WTC11 (cell line): ENCODE measurements at regions not wholly inside any gene's neighbourhood (a gene's known extent, or its start where the extent isn't known, plus 50 kb on each side); places are given as distances from the start of the nearest gene placed in this dataset.
A peak's percentile ranks its signal among the peaks of the same experiment; 100 is the strongest.

ENCODE experiments used
- ATAC-seq: fragments of 200-7000 bp; cut with Tn5 transposase; 2 replicates; pipeline ENCODE4 v1.10.0; 2021; ENCODE audit warnings: mild to moderate bottlenecking, moderate library complexity
- CTCF ChIA-PET: fragments of 300-600 bp; sonication (Branson Sonifier 250); formaldehyde crosslinking; loops from one replicate; lab custom pipeline; 2021; ENCODE audit warnings: antibody characterized with exemption; lab: Charles Lee
- POLR2A ChIA-PET: fragments of 350-600 bp; sonication (Branson Sonifier 250); formaldehyde crosslinking; loops from one replicate; lab custom pipeline; 2021; ENCODE audit warnings: antibody characterized with exemption; lab: Charles Lee
- DNase-seq: peaks from one replicate; pipeline ENCODE4 v3.0.0; 2021; ENCODE audit warnings: low spot score
- H3K27ac Mint-ChIP-seq: 2 replicates; pipeline ENCODE4 v1.8.0; 2021; ENCODE audit warnings: mixed read lengths
- H3K27me3 Mint-ChIP-seq: 2 replicates; pipeline ENCODE4 v1.8.0; 2021; ENCODE audit warnings: low read depth, mild to moderate bottlenecking, moderate library complexity, mixed read lengths
- H3K36me3 Mint-ChIP-seq: 2 replicates; pipeline ENCODE4 v1.8.0; 2021; ENCODE audit warnings: mixed read lengths
- H3K4me1 Mint-ChIP-seq: 2 replicates; pipeline ENCODE4 v1.8.0; 2022; ENCODE audit warnings: mixed read lengths
- H3K4me3 Mint-ChIP-seq: 2 replicates; pipeline ENCODE4 v1.8.0; 2021; ENCODE audit warnings: mild to moderate bottlenecking, moderate library complexity, mixed read lengths
- H3K9me3 Mint-ChIP-seq: 2 replicates; pipeline ENCODE4 v1.8.0; 2021; ENCODE audit warnings: mixed read lengths
- ATF1 ChIP-seq: sonication (generic); formaldehyde crosslinking; IDR thresholded peaks from 2 replicates; pipeline ENCODE4 v1.8.1; 2023; ENCODE audit warnings: mild to moderate bottlenecking, moderate library complexity, missing genetic modification reagents
- CREM ChIP-seq: sonication (generic); formaldehyde crosslinking; IDR thresholded peaks from 2 replicates; pipeline ENCODE4 v1.8.1; 2022; ENCODE audit warnings: mild to moderate bottlenecking, missing genetic modification reagents, moderate library complexity
- EMX1 ChIP-seq: fragments of 250-450 bp; sonication (Bioruptor Pico); IDR thresholded peaks from 2 replicates; pipeline ENCODE4 v1.8.0; 2021; ENCODE audit warnings: mild to moderate bottlenecking
- GTF2I ChIP-seq: fragments of 250-450 bp; sonication (Bioruptor Pico); conservative IDR thresholded peaks from 2 replicates; pipeline ENCODE4 v1.4.0; 2021; ENCODE audit warnings: mild to moderate bottlenecking
- JAZF1 ChIP-seq: fragments of 250-450 bp; sonication (Bioruptor Pico); IDR thresholded peaks from 2 replicates; pipeline ENCODE4 v1.9.0; 2021; ENCODE audit warnings: moderate library complexity, mild to moderate bottlenecking, inconsistent platforms
- MYBL2 ChIP-seq: sonication (generic); formaldehyde crosslinking; IDR thresholded peaks from 2 replicates; pipeline ENCODE4 v1.8.1; 2023; ENCODE audit warnings: mild to moderate bottlenecking, moderate library complexity, missing genetic modification reagents
- NFE2L1 ChIP-seq: sonication (generic); formaldehyde crosslinking; IDR thresholded peaks from 2 replicates; pipeline ENCODE4 v1.8.1; 2023; ENCODE audit warnings: missing genetic modification reagents
- NFYB ChIP-seq: sonication (generic); formaldehyde crosslinking; conservative IDR thresholded peaks from 2 replicates; pipeline ENCODE4 v1.8.0; 2022; ENCODE audit warnings: low read depth, missing genetic modification reagents
- OVOL2 ChIP-seq: fragments of 250-450 bp; sonication (Bioruptor Pico); IDR thresholded peaks from 2 replicates; pipeline ENCODE4 v1.9.0; 2021; ENCODE audit warnings: mild to moderate bottlenecking, borderline replicate concordance
- SMAD3 ChIP-seq: sonication (generic); formaldehyde crosslinking; IDR thresholded peaks from 2 replicates; pipeline ENCODE4 v1.8.0; 2022; ENCODE audit warnings: missing genetic modification reagents, mild to moderate bottlenecking, borderline replicate concordance
- TP53 ChIP-seq: sonication (generic); formaldehyde crosslinking; IDR thresholded peaks from 2 replicates; pipeline ENCODE4 v1.8.1; 2023; ENCODE audit warnings: mild to moderate bottlenecking, missing genetic modification reagents
- ZBTB21 ChIP-seq: sonication (generic); formaldehyde crosslinking; IDR thresholded peaks from 2 replicates; pipeline ENCODE4 v1.8.1; 2023; ENCODE audit warnings: mild to moderate bottlenecking, missing genetic modification reagents, borderline replicate concordance
- ZNF138 ChIP-seq: sonication (generic); formaldehyde crosslinking; conservative IDR thresholded peaks from 2 replicates; pipeline ENCODE4 v1.8.1; 2022; ENCODE audit warnings: mild to moderate bottlenecking, moderate library complexity, missing genetic modification reagents
- ZNF317 ChIP-seq: sonication (generic); formaldehyde crosslinking; IDR thresholded peaks from 2 replicates; pipeline ENCODE4 v1.8.1; 2023; ENCODE audit warnings: low read depth, mild to moderate bottlenecking, moderate library complexity, missing genetic modification reagents, borderline replicate concordance
- ZNF416 ChIP-seq: fragments of 250-450 bp; sonication (Bioruptor Pico); IDR thresholded peaks from 2 replicates; pipeline ENCODE4 v1.9.0; 2021; ENCODE audit warnings: mild to moderate bottlenecking, inconsistent platforms
- TF ChIP-seq, protein P1 (sequence below): sonication (generic); formaldehyde crosslinking; IDR thresholded peaks from 2 replicates; pipeline ENCODE4 v1.8.1; 2023; ENCODE audit warnings: mild to moderate bottlenecking, missing genetic modification reagents, moderate library complexity
- TF ChIP-seq, protein P2 (sequence below): sonication (generic); formaldehyde crosslinking; IDR thresholded peaks from 2 replicates; pipeline ENCODE4 v1.8.1; 2023; ENCODE audit warnings: mild to moderate bottlenecking, missing genetic modification reagents, moderate library complexity
- TF ChIP-seq, protein P3 (sequence below): sonication (generic); formaldehyde crosslinking; IDR thresholded peaks from 2 replicates; pipeline ENCODE4 v1.8.0; 2022; ENCODE audit warnings: mild to moderate bottlenecking, missing genetic modification reagents
- TF ChIP-seq, protein P4 (sequence below): sonication (generic); formaldehyde crosslinking; IDR thresholded peaks from 2 replicates; pipeline ENCODE4 v1.8.1; 2023; ENCODE audit warnings: mild to moderate bottlenecking, moderate library complexity, missing genetic modification reagents
- TF ChIP-seq, protein P5 (sequence below): sonication (generic); formaldehyde crosslinking; IDR thresholded peaks from 2 replicates; pipeline ENCODE4 v1.8.1; 2022; ENCODE audit warnings: missing genetic modification reagents, borderline replicate concordance
- TF ChIP-seq, protein P6 (sequence below): fragments of 250-450 bp; sonication (Bioruptor Pico); IDR thresholded peaks from 2 replicates; pipeline ENCODE4 v1.9.0; 2021; ENCODE audit warnings: moderate library complexity, mild to moderate bottlenecking, inconsistent platforms, borderline replicate concordance
- TF ChIP-seq, protein P7 (sequence below): fragments of 250-450 bp; sonication (Bioruptor Pico); IDR thresholded peaks from 2 replicates; pipeline ENCODE4 v1.9.0; 2021; ENCODE audit warnings: mild to moderate bottlenecking

DNA sequence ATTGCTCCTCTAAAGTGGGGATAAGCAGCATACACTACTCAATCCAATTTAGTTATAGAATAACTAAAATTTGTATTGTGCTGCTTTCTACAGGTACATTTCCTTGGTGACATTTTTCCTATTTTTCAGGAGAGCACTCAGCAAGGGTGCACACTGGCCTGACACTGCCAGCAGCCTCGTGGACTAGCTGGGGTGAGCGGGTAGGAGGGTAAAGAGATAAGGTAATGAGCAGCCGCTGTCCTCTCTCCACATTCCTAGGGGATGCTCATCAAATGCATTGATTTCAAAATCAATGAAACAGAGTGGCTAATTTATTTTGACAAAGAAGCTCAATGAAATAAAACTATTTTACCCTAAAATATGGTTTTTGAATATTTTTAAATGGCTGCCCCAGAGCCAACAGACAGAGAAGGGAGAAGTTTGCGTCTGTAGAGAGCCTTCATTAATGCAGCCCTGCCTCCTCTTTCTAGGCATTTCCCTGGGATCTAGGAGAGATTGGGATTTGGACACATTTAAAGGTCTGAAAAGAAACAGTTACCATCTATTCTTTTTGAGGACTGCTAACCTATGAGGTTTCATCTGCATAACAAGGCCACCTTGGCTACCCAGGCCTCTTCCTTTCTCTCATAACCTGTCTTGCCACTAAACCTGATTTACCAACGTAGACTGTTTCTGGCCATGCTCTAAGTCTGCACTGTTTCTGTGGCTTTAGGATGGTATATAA is 561.0 kb downstream of the IPMK start:
- TF ChIP-seq, protein P1, sequence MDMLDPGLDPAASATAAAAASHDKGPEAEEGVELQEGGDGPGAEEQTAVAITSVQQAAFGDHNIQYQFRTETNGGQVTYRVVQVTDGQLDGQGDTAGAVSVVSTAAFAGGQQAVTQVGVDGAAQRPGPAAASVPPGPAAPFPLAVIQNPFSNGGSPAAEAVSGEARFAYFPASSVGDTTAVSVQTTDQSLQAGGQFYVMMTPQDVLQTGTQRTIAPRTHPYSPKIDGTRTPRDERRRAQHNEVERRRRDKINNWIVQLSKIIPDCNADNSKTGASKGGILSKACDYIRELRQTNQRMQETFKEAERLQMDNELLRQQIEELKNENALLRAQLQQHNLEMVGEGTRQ (CRISPR knock-in tag) = no peak
- no peak for TF ChIP-seq ZNF416 (CRISPR knock-in tag)
- no peak for TF ChIP-seq TP53
- TF ChIP-seq, protein P2, sequence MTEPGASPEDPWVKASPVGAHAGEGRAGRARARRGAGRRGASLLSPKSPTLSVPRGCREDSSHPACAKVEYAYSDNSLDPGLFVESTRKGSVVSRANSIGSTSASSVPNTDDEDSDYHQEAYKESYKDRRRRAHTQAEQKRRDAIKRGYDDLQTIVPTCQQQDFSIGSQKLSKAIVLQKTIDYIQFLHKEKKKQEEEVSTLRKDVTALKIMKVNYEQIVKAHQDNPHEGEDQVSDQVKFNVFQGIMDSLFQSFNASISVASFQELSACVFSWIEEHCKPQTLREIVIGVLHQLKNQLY (CRISPR knock-in tag) = no peak
- no peak for TF ChIP-seq SMAD3 (CRISPR knock-in tag)
- TF ChIP-seq NFE2L1 = no peak
- no peak for TF ChIP-seq ZNF138
- TF ChIP-seq CREM (CRISPR knock-in tag) = no peak
- no peak for TF ChIP-seq OVOL2 (CRISPR knock-in tag)
- TF ChIP-seq, protein P3, sequence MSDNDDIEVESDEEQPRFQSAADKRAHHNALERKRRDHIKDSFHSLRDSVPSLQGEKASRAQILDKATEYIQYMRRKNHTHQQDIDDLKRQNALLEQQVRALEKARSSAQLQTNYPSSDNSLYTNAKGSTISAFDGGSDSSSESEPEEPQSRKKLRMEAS = no peak
- no peak for TF ChIP-seq ATF1
- no peak for TF ChIP-seq MYBL2 (CRISPR knock-in tag)
- TF ChIP-seq NFYB (CRISPR knock-in tag) = no peak
- TF ChIP-seq, protein P4, sequence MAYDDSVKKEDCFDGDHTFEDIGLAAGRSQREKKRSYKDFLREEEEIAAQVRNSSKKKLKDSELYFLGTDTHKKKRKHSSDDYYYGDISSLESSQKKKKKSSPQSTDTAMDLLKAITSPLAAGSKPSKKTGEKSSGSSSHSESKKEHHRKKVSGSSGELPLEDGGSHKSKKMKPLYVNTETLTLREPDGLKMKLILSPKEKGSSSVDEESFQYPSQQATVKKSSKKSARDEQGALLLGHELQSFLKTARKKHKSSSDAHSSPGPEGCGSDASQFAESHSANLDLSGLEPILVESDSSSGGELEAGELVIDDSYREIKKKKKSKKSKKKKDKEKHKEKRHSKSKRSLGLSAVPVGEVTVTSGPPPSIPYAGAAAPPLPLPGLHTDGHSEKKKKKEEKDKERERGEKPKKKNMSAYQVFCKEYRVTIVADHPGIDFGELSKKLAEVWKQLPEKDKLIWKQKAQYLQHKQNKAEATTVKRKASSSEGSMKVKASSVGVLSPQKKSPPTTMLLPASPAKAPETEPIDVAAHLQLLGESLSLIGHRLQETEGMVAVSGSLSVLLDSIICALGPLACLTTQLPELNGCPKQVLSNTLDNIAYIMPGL = no peak
- no peak for TF ChIP-seq EMX1
- no peak for TF ChIP-seq ZBTB21
- no peak for TF ChIP-seq GTF2I
- TF ChIP-seq, protein P5, sequence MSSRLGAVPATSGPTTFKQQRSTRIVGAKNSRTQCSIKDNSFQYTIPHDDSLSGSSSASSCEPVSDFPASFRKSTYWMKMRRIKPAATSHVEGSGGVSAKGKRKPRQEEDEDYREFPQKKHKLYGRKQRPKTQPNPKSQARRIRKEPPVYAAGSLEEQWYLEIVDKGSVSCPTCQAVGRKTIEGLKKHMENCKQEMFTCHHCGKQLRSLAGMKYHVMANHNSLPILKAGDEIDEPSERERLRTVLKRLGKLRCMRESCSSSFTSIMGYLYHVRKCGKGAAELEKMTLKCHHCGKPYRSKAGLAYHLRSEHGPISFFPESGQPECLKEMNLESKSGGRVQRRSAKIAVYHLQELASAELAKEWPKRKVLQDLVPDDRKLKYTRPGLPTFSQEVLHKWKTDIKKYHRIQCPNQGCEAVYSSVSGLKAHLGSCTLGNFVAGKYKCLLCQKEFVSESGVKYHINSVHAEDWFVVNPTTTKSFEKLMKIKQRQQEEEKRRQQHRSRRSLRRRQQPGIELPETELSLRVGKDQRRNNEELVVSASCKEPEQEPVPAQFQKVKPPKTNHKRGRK (CRISPR knock-in tag) = no peak
- TF ChIP-seq, all 79 proteins: peak for 0
- Mint-ChIP-seq H3K4me3 (no peak overlapping the region), H3K9me3 (no peaks in the 10 kb centered on the region), H3K4me1 (peaks cover 26% of the 10 kb centered on the region), H3K36me3 (no peaks in the 10 kb centered on the region), H3K27me3 (no peaks in the 10 kb centered on the region), H3K27ac (no peak overlapping the region)
- ChIA-PET CTCF (no interaction called here), POLR2A (no interaction called here)
- DNase-seq (no peak), ATAC-seq (peak; percentile 95)

DNA sequence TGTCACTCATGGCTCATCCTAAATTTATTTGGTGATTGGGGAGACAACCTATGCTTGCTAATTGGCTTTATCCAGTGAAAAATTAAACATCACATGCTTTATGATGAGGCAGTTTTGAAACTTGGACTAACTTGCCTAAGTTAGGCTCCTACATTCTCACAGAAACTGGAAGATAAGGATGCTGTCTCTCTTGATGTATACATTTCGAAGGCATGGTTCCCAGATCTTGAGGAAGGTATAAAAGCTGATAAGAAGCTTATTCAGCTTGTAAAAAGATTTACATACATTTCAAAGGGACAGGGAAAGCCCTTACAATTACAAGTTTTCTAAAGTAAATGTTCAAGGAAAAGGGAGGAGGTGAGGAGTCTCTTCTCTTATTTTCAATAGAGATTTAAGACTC is 561.7 kb downstream of the IPMK start:
- Mint-ChIP-seq H3K9me3 (no peaks in the 10 kb centered on the region), H3K4me3 (no peak overlapping the region)
- TF ChIP-seq, protein P6, sequence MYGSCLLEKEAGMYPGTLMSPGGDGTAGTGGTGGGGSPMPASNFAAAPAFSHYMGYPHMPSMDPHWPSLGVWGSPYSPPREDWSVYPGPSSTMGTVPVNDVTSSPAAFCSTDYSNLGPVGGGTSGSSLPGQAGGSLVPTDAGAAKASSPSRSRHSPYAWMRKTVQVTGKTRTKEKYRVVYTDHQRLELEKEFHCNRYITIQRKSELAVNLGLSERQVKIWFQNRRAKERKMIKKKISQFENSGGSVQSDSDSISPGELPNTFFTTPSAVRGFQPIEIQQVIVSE = no peak
- TF ChIP-seq ZNF317 (CRISPR knock-in tag) (no peak), JAZF1 (CRISPR knock-in tag) (no peak)
- TF ChIP-seq, protein P7, sequence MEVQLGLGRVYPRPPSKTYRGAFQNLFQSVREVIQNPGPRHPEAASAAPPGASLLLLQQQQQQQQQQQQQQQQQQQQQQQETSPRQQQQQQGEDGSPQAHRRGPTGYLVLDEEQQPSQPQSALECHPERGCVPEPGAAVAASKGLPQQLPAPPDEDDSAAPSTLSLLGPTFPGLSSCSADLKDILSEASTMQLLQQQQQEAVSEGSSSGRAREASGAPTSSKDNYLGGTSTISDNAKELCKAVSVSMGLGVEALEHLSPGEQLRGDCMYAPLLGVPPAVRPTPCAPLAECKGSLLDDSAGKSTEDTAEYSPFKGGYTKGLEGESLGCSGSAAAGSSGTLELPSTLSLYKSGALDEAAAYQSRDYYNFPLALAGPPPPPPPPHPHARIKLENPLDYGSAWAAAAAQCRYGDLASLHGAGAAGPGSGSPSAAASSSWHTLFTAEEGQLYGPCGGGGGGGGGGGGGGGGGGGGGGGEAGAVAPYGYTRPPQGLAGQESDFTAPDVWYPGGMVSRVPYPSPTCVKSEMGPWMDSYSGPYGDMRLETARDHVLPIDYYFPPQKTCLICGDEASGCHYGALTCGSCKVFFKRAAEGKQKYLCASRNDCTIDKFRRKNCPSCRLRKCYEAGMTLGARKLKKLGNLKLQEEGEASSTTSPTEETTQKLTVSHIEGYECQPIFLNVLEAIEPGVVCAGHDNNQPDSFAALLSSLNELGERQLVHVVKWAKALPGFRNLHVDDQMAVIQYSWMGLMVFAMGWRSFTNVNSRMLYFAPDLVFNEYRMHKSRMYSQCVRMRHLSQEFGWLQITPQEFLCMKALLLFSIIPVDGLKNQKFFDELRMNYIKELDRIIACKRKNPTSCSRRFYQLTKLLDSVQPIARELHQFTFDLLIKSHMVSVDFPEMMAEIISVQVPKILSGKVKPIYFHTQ (CRISPR knock-in tag) = no peak
- TF ChIP-seq, all 79 proteins: peak for 0
- peaks cover 26% of the 10 kb centered on the region for H3K4me1 Mint-ChIP-seq
- no peaks in the 10 kb centered on the region for H3K27me3 Mint-ChIP-seq
- DNase-seq = no peak
- POLR2A ChIA-PET = no interaction called here
- no peak for ATAC-seq
- H3K27ac Mint-ChIP-seq = no peak overlapping the region
- CTCF ChIA-PET = no interaction called here
- H3K36me3 Mint-ChIP-seq = no peaks in the 10 kb centered on the region
